ENCODE measurements at regions not wholly inside any gene's neighbourhood (a gene's known extent, or its start where the extent isn't known, plus 50 kb on each side); places are given as distances from the start of the nearest gene placed in this dataset.

DNA sequence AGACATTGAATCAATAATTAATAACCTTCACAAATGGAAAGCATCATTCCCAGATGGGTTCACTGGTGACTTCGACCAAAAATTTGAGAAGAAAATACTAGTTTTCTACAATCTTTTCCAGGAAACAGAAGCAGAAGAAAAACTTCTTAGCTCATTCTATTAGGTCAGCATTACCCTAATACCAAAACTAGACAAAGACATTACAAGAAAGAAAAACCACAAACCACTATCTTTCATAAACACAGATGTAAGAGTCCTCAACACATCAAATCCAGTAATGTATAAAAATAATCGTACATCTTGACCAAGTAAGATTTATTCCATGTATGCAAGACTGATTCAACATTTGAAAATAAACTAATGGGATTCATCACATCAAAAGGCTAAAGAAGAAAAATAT, 64.0 kb upstream of the CDK1 start:
- TF ChIP-seq, protein P1, sequence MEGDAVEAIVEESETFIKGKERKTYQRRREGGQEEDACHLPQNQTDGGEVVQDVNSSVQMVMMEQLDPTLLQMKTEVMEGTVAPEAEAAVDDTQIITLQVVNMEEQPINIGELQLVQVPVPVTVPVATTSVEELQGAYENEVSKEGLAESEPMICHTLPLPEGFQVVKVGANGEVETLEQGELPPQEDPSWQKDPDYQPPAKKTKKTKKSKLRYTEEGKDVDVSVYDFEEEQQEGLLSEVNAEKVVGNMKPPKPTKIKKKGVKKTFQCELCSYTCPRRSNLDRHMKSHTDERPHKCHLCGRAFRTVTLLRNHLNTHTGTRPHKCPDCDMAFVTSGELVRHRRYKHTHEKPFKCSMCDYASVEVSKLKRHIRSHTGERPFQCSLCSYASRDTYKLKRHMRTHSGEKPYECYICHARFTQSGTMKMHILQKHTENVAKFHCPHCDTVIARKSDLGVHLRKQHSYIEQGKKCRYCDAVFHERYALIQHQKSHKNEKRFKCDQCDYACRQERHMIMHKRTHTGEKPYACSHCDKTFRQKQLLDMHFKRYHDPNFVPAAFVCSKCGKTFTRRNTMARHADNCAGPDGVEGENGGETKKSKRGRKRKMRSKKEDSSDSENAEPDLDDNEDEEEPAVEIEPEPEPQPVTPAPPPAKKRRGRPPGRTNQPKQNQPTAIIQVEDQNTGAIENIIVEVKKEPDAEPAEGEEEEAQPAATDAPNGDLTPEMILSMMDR (IDR thresholded peaks at IDR 0.05; ENCODE audit: borderline replicate concordance), result no peak
- Histone ChIP-seq H3K36me3 (no peaks in the 10 kb centered on the region), H3K4me3 (no peak overlapping the region), H3K27ac (replicated peaks) (no peak overlapping the region), H3K9me3 (replicated peaks) (peaks cover 5% of the 10 kb centered on the region), H3K27me3 (ENCODE audit: low read depth) (peaks cover 7% of the 10 kb centered on the region), H3K4me1 (no peaks in the 10 kb centered on the region)
- intact Hi-C loops (cut with micrococcal nuclease), result no loop called here
- no peak for DNase-seq

DNA sequence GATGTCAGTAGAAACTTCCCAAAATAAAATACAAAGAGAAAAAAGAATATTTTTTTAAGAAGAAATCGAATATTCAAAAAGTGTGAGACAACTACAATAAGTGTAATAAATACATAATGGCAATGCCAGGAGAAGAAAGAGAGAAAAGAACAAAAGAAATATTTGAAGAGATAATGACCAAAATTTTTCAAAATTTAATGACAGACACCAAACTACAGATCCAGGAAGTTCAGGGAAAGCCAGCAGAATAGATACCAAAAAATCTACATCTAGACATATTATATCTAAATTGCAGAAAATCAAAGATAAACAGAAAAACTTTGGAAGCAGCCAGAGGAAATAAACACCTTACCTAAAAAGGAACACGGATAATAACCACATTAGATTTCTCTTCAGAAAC, 66.8 kb upstream of the CDK1 start:
- H3K36me3 ChIP-seq, result no peaks in the 10 kb centered on the region
- DNase-seq, result no peak
- TF ChIP-seq, protein P1 (IDR thresholded peaks at IDR 0.05; ENCODE audit: borderline replicate concordance), result no peak
- peaks cover 7% of the 10 kb centered on the region for H3K27me3 ChIP-seq (ENCODE audit: low read depth)
- intact Hi-C loops (cut with micrococcal nuclease), result no loop called here
- H3K9me3 ChIP-seq (replicated peaks), result peaks cover 5% of the 10 kb centered on the region
- no peak overlapping the region for H3K27ac ChIP-seq (replicated peaks)
- no peak overlapping the region for H3K4me3 ChIP-seq
- no peaks in the 10 kb centered on the region for H3K4me1 ChIP-seq

DNA sequence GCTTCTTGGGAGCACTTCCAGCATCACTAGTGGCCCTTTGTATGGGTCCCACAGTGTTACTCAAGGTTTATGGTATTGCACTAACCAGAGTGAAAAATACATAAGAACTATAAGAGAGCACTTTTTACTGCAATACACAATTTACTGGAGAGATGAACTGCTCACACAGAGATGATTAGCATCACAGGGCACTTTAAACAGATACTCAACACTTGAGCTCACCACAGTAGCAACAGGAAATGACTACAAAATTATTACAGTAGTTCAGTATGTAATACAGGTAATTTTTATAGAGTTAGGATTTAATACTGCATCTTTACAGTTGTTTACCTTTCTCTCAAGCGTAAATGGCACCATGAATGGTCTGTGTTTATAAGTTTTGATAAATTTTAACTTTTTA, 68.2 kb upstream of the CDK1 start:
- intact Hi-C loops (cut with micrococcal nuclease), result no loop called here

DNA sequence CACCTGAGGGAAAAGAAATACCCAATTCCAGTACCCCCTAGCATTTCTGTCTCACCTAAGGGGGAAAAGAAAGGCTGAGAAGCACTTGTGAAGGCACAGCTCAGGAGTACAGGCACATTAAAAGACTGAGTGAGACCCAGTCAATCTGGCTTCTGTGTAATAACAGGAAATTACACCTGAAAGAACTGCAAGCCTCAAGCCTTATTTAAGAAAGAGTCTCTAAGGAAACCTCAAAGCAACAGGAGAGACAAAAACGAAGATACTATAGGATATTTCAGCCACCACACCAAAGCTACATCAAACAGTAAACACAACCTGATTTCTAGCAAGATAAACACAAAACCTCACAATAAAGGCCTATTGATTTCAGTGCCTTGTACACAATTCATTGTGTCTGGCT, 69.6 kb upstream of the CDK1 start:
- Histone ChIP-seq H3K36me3 (no peaks in the 10 kb centered on the region), H3K4me3 (no peak overlapping the region), H3K9me3 (replicated peaks) (peaks cover 5% of the 10 kb centered on the region), H3K4me1 (no peaks in the 10 kb centered on the region), H3K27me3 (ENCODE audit: low read depth) (peaks cover 7% of the 10 kb centered on the region), H3K27ac (replicated peaks) (no peak overlapping the region)
- DNase-seq, result no peak
- TF ChIP-seq, protein P1 (IDR thresholded peaks at IDR 0.05; ENCODE audit: borderline replicate concordance), result no peak
- intact Hi-C loops (cut with micrococcal nuclease), result no loop called here

More for the DNA sequence above, 68.2 kb upstream of the CDK1 start:
- Histone ChIP-seq H3K27ac (replicated peaks) (no peak overlapping the region), H3K27me3 (ENCODE audit: low read depth) (peaks cover 7% of the 10 kb centered on the region), H3K4me1 (no peaks in the 10 kb centered on the region), H3K4me3 (no peak overlapping the region), H3K9me3 (replicated peaks) (peaks cover 5% of the 10 kb centered on the region), H3K36me3 (no peaks in the 10 kb centered on the region)
- DNase-seq, result no peak
- TF ChIP-seq, protein P1 (IDR thresholded peaks at IDR 0.05; ENCODE audit: borderline replicate concordance), result no peak

DNA sequence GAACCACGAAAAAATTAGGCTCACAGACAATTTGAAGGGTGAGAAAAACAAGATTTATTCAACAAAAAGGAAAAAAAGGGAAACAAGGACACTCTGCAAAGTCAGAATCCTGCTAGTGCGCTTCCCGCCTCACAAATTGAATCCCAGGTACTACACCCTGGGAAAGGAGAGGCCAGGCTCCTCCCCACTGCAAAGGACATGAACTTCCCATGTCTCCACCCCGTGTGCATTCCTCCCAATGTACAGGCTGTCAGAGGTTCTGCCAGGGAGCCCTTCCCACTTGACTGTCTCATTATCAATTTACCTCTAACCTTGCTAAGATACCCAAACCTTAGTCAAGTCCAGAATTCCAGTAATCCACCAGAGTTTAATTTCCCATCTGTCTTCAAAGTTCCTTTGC, 70.4 kb upstream of the CDK1 start:
- H3K27me3 ChIP-seq (ENCODE audit: low read depth), result peaks cover 7% of the 10 kb centered on the region
- H3K36me3 ChIP-seq, result no peaks in the 10 kb centered on the region
- intact Hi-C loops (cut with micrococcal nuclease), result no loop called here
- no peak overlapping the region for H3K4me3 ChIP-seq
- H3K9me3 ChIP-seq (replicated peaks), result peaks cover 5% of the 10 kb centered on the region
- TF ChIP-seq, protein P1 (IDR thresholded peaks at IDR 0.05; ENCODE audit: borderline replicate concordance), result no peak
- no peaks in the 10 kb centered on the region for H3K4me1 ChIP-seq
- no peak overlapping the region for H3K27ac ChIP-seq (replicated peaks)
- no peak for DNase-seq

DNA sequence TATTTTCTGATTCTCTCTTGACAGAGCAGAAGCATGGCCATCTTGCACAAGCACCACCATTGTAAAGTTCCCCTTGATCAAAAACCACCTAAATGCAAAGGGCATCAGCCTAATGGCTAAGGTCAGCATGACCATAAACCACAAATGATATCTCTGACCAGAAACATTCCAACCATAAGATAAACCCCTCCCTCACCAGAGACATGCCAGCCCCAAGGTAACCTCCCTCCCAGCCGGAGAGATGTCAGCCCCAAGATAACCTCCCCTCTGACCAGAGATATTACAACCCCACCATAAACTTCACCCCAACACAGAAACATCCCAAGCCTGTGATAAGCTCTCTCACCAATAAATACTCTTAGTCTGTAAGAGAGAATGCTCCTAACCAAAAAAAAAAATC, 72.1 kb upstream of the CDK1 start:
- Histone ChIP-seq H3K27ac (replicated peaks) (no peak overlapping the region), H3K4me3 (no peak overlapping the region), H3K9me3 (replicated peaks) (no peaks in the 10 kb centered on the region), H3K27me3 (ENCODE audit: low read depth) (peaks cover 7% of the 10 kb centered on the region), H3K4me1 (no peaks in the 10 kb centered on the region), H3K36me3 (no peaks in the 10 kb centered on the region)
- intact Hi-C loops (cut with micrococcal nuclease), result no loop called here
- no peak for DNase-seq
- TF ChIP-seq, protein P1 (IDR thresholded peaks at IDR 0.05; ENCODE audit: borderline replicate concordance), result no peak
